Stimulated activated CD4-positive, alpha-beta T cell treated with anti-CD3 and anti-CD28 coated beads, Interleukin-2, amount 100 ng/mL, for 48 hours (primary cell): ENCODE measurements at regions not wholly inside any gene's neighbourhood (a gene's known extent, or its start where the extent isn't known, plus 50 kb on each side); places are given as distances from the start of the nearest gene placed in this dataset.
"Not testable (repeated sequence)": the region's sequence is repeated elsewhere in the genome, so short reads cannot be mapped to it uniquely, and the experiment has no call there.

Experiments
- DNase-seq, 2 donors: peaks; one replicate each; pipeline ENCODE4 v3.0.0-alpha.2; 2020

GRCh38 chr1:222233444-222234158 is 314.3 kb downstream of the HHIPL2 start:
- DNase-seq: no peak

DNA sequence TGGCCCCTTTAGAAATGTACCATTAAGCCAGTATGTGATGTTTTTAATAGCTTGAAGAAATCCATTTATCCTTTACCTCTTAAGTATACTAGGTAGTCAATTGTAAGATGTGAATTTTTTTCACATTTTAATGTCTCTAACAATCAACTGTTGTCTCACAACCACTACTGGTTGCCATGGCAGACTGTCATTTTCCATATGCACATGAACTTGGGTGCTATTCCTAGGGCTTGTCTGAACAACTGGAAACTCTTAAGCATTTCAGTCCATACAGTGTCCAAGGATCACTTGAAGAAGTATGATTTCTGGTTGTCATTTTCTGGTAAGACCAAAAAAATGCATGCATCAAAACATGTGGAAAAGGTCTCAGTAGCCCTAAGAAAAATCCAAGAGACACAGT is 315.1 kb downstream of the HHIPL2 start:
- DNase-seq: no peak

DNA sequence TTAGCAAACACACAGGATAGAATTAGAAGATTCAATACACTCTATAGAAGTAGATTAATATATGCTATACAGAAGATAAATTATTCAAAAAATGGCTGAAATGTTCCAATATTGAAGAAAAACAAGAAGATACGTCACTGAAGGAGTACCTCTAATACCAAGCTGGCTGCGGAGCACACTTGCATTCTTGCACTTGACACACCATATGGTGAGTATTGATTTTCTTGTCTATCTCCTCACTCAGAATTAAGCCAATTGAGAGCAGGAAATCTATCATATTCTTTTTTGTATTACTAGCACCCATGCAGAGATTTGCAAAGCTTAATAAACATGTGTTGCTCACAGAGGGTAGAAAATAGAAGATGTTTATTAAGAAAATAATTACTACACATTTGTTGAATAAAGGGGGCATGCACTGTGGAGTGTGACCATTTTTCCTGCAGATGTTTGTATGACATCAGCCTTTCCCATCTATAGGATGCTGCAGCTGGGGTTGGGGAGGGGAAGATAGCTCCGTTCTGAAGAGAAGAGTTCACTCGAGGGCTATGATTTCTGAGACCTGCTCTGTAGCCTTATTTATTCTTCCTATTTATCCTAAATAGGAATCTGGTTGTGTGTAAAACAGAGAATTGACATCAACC is 318.1 kb downstream of the HHIPL2 start:
- DNase-seq: no peak

- no peak for DNase-seq
Measured at GRCh38 chr1:222225316-222225691, 322.6 kb downstream of the HHIPL2 start.

DNA sequence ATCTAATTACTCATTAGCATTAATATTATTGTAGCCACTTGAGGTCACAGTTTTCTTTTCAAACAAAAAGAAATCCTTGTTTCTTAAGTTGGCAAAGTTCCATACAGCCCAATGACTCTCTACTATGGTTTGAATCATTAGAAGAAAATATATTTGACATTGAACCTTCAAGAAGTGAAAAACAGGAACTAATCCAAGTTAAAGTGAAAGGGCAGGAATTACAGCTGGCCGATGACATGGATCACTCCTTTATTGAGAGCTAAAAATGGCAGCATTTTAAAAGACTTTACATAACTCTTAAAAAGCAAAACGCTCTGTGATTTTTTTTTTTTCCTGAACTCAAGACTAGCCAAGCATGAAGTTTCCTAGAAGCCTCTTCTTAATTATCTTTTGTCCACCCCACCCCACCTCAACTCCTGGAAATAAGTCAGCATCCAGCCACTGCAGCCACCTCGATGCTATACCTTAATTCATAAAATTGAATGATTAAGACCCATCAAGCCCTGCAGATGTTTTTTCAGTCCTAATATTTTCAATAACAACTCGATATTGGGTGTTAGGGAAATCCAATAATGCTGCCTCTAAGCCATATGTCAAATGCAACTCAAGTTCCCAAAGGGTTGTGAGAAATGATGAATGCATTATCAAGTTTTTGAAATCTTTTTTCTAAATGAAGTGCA is 323.1 kb downstream of the HHIPL2 start:
- DNase-seq: no peak

- no peak for DNase-seq
Measured at GRCh38 chr1:222224156-222224555, 323.7 kb downstream of the HHIPL2 start.

DNA sequence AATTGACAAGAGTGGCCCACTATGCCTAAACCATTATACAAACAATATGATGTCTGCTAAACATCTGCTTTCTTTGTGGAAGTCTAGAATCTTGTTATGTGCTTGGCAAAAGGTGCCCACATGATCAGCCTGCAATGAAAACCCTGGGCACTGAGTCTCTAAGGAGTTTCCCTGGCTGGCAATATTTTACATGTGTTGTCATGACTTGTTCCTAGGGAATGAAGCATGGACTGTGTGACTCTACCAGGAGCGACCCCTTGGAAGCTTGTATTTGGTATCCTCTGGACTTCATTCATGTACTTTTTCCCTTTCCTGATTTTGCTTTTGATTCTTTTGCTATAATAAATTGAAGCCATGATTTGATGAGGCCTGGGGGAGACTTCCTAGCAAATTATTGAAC is 324.9 kb downstream of the HHIPL2 start:
- no peak for DNase-seq

GRCh38 chr1:222216255-222216754 is 331.6 kb downstream of the HHIPL2 start:
- no peak for DNase-seq

DNA sequence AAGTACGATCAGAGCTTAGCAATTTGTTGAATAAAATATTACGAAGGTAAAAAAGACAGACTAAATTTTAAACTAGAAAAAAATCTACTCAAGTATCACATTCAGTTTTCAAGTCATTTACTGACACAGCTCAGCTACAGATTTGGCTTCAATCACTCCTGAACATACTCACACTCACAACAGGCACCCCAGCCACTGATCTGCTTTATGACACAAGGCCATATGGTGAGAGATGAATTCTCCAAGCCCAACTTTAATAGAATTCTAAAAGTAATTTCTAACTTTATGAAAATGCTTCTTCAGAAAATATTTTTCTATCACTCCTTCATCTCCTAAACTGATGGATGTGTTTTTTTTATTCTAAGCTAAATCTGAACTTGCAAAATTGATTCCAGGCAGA is 337.1 kb downstream of the HHIPL2 start:
- no peak for DNase-seq

DNA sequence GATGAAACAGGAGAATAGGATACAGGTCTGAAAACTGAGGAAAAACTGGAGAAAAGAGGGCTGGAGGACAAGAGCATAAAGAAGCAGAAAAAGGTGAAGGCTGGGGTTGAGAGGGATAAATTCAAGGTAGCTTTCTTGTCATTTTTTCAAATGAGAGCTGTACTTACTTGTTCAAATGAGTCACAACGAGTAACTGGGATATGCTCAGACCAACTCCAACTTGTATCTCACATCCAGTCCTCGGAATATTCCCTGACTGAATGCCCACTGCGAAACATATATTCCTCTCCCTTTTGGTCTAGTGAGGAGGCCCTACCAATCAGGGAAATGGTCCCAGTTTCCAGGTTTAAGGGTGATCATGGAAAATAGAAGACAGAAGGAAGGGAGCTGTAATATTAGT is 343.4 kb downstream of the HHIPL2 start:
- DNase-seq: no peak

DNA sequence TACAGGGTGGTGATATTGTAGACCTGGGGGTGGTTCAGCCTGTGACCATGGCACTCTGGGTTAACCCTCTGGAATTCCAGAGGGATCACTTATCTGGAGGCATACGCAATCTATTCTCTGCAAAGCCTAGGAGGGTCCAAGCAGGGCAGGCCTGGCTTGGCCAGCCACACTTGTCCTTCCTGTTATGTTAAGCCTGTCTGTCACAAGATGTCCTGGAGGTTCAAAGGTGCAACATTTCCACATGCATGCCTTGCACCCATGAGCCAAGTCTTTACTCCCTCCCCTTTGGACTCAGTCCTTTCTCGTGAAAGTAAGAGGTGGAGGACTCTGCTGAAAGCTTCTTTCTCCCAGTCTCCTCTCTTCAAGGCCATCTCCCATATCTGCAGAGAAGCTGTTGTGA is 345.1 kb downstream of the HHIPL2 start:
- DNase-seq: no peak

- no peak for DNase-seq
Measured at GRCh38 chr1:222196736-222197135, 351.2 kb downstream of the HHIPL2 start.

DNA sequence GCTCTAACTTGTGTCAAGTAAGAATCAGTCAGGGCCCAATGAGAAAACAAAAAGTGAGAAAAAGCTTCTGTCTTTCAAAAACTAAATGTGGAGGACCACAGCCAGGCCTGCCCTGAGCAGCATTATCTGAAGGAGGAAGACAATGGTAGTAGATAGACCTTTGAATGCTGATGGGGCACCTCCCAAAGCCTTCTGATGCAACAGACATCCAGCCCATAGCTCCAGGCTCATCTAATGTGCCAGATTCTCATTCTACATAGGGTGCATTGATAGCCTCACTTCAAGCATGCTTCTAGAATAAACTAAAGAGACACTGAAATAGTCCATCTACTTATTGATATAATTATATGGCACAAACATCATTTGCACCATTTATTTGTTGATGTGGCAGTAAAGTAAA is 351.6 kb downstream of the HHIPL2 start:
- no peak for DNase-seq

GRCh38 chr1:222195857-222196256 is 352.0 kb downstream of the HHIPL2 start:
- no peak for DNase-seq

DNA sequence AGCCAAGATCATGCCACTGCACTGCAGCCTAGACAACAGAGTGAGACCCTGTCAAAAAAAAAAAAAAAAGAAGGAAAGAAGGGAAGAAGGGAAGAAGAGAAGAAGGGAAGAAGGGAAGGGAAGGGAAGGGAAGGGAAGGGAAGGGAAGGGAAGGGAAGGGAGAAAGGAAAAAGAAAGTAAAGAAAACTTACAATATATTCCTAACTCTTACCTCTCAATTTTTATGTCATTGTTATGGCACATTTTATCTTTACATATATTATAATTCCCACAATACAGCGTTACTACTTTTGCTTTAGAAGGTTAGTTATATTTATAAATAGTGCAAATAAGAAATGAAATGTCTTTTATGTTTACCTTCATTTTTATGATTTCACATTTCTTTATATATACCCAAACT is 358.7 kb downstream of the HHIPL2 start:
- no peak for DNase-seq

DNA sequence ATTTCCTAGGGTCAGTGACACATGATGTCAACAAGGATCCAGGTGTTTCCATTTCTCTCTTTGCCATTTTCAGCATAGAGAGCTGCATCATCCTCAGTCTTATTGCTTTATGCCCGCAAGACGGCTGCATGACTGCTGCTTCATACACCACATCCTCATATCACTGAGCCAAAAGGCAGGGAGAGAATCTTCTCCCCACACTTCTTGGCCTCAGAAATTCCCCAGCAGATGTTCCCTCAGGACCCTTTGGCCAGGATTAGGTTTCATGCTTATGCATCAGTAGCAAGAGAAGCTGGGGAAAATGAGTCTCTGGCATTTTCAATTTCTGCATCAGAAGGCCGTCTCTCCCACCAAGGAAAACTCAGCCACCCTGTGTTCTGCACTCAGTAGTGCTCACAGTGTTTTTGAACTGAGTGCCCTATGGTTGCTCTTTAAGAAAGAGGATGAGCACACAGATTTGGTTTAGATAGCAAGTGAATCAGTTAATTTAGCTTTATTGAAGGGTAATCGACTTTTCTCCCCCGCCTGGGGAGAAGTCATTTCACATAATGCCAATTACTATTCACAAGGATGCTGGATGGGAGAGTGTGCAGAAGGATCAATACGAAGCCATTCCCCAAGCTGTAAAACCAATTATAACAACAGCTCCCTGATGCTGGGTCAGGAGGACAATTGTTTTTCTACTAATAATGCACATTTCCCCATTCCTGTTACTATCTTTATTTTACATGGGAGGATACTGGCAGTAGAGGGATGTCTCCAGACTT is 360.2 kb downstream of the HHIPL2 start:
- DNase-seq: no peak

- DNase-seq: no peak
Measured at GRCh38 chr1:222182641-222183040, 365.3 kb downstream of the HHIPL2 start.

DNA sequence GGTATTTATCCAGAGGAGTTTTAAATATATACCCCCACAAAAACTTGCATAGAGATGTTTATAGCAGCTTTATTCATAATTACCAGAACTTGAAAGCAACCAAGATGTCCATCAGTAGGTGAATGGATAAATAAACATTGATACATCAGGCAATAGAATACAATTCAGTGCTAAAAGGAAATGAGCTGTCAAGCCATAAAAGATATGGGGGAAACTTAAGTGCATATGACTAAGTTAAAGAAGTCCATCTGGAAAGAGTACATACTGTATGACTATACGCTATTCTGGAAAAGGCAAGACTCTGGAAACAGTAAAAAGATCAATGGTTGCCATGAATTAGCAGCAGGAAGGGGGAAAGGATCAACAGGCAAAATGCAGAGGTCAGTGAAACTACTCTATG is 366.7 kb downstream of the HHIPL2 start:
- DNase-seq: no peak

DNA sequence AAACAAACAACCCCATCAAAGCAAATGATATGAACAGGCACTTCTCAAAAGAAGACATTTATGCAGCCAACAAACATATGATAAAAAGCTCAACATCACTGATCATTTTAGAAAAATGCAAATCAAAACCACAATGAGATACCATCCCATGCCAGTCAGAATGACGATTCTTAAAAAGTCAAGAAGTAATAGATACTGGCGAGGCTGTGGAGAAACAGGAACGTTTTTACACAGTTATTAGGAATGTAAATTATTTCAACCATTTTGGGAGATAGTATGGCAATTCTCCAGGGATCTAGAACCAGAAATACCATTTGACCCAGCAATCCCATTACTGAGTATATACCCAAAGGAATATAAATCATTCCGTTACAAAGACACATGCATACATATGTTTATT is 370.4 kb downstream of the HHIPL2 start:
- DNase-seq: not testable (repeated sequence)

DNA sequence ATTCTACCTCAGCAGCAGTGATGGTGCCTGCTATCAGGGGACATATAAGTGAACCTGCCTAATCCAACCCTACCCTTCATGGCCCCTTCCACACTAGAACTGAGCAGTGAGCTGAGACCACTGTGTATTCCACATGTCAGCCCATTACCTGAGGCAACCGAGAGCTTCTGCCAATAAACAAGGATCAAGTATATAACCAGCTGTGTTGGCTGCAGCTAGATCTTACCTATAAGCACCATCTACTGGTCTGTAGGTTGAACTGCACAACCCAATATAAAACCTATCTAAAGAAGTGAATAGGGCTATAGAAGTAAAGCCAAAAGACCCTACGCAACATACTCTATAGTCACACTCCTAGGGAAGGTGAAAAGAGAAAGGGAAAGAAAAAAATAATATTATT is 376.9 kb downstream of the HHIPL2 start:
- no peak for DNase-seq

GRCh38 chr1:222168621-222169020 is 379.3 kb downstream of the HHIPL2 start:
- DNase-seq: no peak

GRCh38 chr1:222167896-222168295 is 380.0 kb downstream of the HHIPL2 start:
- DNase-seq: no peak

DNA sequence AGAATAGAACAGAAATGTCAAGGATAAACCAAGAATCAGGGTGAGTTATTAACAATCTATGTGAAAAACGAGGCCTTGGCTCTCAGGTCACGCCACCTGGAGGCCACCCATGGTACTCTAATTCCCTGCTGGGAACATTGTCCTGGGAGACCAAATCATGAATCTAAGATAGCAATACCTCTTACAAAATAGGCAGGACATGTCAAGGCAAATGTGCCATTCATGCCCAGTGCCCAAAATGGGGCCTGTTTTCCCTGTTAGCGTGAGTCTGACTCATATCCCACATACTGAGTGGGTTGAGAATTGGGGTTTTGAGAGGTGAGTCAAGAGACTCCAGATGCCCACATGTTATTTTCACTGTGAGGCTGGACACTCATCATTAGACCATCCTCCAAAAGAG is 380.8 kb downstream of the HHIPL2 start:
- DNase-seq: peak; percentile 0 to 6
